ENCODE measurements at regions not wholly inside any gene's neighbourhood (a gene's known extent, or its start where the extent isn't known, plus 50 kb on each side); places are given as distances from the start of the nearest gene placed in this dataset.

DNA sequence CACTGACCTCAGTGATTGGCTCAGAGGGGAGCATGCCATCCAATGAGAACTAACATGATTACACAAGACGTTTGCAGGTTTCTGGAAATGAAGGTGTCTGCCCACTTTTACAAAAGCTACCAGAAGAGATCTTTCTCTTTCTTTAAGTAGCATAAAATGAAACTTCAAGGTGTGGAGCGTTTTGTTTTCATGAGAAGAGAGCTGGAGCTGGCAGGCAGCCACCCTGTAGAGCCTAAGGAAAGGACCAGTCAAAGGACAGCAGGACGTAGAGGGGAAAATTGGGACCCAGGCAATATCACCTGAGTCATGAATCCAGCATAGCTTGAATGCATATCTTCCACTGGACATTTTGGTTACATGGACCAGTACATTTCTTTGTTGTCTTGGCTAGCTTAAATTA lies 331.0 kb downstream of the EPHA4 start:
- DNase-seq: no peak
- no peak overlapping the region for H3K27ac Mint-ChIP-seq (ENCODE audit: unreplicated experiment)
- H3K36me3 Mint-ChIP-seq (ENCODE audit: unreplicated experiment): no peaks in the 10 kb centered on the region
- H3K27me3 Mint-ChIP-seq (ENCODE audit: unreplicated experiment): no peaks in the 10 kb centered on the region
- TF ChIP-seq, protein P1, sequence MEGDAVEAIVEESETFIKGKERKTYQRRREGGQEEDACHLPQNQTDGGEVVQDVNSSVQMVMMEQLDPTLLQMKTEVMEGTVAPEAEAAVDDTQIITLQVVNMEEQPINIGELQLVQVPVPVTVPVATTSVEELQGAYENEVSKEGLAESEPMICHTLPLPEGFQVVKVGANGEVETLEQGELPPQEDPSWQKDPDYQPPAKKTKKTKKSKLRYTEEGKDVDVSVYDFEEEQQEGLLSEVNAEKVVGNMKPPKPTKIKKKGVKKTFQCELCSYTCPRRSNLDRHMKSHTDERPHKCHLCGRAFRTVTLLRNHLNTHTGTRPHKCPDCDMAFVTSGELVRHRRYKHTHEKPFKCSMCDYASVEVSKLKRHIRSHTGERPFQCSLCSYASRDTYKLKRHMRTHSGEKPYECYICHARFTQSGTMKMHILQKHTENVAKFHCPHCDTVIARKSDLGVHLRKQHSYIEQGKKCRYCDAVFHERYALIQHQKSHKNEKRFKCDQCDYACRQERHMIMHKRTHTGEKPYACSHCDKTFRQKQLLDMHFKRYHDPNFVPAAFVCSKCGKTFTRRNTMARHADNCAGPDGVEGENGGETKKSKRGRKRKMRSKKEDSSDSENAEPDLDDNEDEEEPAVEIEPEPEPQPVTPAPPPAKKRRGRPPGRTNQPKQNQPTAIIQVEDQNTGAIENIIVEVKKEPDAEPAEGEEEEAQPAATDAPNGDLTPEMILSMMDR (IDR thresholded peaks at IDR 0.05; ENCODE audit: partially characterized antibody, unreplicated experiment): no peak
- no peaks in the 10 kb centered on the region for H3K9me3 Mint-ChIP-seq (ENCODE audit: unreplicated experiment)
- no peak overlapping the region for H3K4me3 Mint-ChIP-seq (ENCODE audit: unreplicated experiment)
- no peaks in the 10 kb centered on the region for H3K4me1 Mint-ChIP-seq (ENCODE audit: low read depth, unreplicated experiment)

DNA sequence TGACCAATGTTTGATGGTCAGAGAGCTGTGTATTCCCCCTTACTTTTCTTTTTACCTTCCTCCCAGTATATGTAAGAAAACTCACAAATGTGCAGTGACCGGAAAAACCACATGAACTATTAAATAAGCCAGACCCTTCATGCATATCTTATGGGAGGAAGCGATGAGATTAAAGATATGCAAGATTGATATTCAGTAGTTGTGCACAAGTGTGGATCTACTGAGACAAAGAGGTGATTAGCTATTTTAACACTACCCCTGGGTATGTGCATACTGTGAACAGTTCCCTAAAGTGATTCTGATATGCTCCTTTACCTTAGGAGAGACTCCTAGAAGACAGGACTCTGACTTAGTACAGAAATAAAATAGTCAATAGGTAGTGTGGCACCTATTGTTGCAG lies 328.3 kb downstream of the EPHA4 start:
- TF ChIP-seq, protein P1 (IDR thresholded peaks at IDR 0.05; ENCODE audit: partially characterized antibody, unreplicated experiment): no peak
- no peak for DNase-seq
- Mint-ChIP-seq H3K9me3 (ENCODE audit: unreplicated experiment) (no peaks in the 10 kb centered on the region), H3K4me1 (ENCODE audit: low read depth, unreplicated experiment) (no peaks in the 10 kb centered on the region), H3K4me3 (ENCODE audit: unreplicated experiment) (no peak overlapping the region), H3K36me3 (ENCODE audit: unreplicated experiment) (no peaks in the 10 kb centered on the region), H3K27me3 (ENCODE audit: unreplicated experiment) (no peaks in the 10 kb centered on the region), H3K27ac (ENCODE audit: unreplicated experiment) (no peak overlapping the region)

DNA sequence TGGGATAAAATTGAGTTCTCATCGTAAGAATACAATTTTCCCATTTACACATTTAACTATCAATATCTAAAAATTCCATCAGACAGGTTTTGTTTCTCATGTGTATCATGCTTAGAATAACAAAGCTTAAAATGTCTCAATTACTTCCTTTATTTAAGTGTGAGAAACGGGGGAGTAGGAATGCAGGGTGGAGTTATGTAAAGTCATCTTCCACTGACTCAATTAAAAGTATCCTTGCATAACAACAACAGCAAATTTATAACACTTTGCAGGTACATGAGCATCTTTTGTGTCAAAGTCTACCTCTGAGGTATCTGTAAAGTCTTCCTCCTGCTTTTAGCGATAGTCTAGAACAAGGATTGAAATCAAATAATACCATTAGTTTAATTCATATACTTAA lies 327.1 kb downstream of the EPHA4 start:
- DNase-seq: no peak
- Mint-ChIP-seq H3K4me3 (ENCODE audit: unreplicated experiment) (no peak overlapping the region), H3K27ac (ENCODE audit: unreplicated experiment) (no peak overlapping the region), H3K27me3 (ENCODE audit: unreplicated experiment) (no peaks in the 10 kb centered on the region), H3K9me3 (ENCODE audit: unreplicated experiment) (no peaks in the 10 kb centered on the region), H3K4me1 (ENCODE audit: low read depth, unreplicated experiment) (no peaks in the 10 kb centered on the region), H3K36me3 (ENCODE audit: unreplicated experiment) (no peaks in the 10 kb centered on the region)
- TF ChIP-seq, protein P1 (IDR thresholded peaks at IDR 0.05; ENCODE audit: partially characterized antibody, unreplicated experiment): no peak

GRCh38 chr2:221245772-221246171 lies 326.3 kb downstream of the EPHA4 start:
- Mint-ChIP-seq H3K9me3 (ENCODE audit: unreplicated experiment) (no peaks in the 10 kb centered on the region), H3K27me3 (ENCODE audit: unreplicated experiment) (peaks cover under 1% of the 10 kb centered on the region), H3K36me3 (ENCODE audit: unreplicated experiment) (no peaks in the 10 kb centered on the region), H3K4me3 (ENCODE audit: unreplicated experiment) (no peak overlapping the region), H3K4me1 (ENCODE audit: low read depth, unreplicated experiment) (no peaks in the 10 kb centered on the region), H3K27ac (ENCODE audit: unreplicated experiment) (no peak overlapping the region)
- TF ChIP-seq, protein P1 (IDR thresholded peaks at IDR 0.05; ENCODE audit: partially characterized antibody, unreplicated experiment): no peak
- no peak for DNase-seq

- peaks cover 3% of the 10 kb centered on the region for H3K27me3 Mint-ChIP-seq (ENCODE audit: unreplicated experiment)
- H3K4me1 Mint-ChIP-seq (ENCODE audit: low read depth, unreplicated experiment): peaks cover 4% of the 10 kb centered on the region
- peak; percentile 12 for DNase-seq
- no peak overlapping the region for H3K4me3 Mint-ChIP-seq (ENCODE audit: unreplicated experiment)
- H3K36me3 Mint-ChIP-seq (ENCODE audit: unreplicated experiment): no peaks in the 10 kb centered on the region
- no peak overlapping the region for H3K27ac Mint-ChIP-seq (ENCODE audit: unreplicated experiment)
- TF ChIP-seq, protein P1 (IDR thresholded peaks at IDR 0.05; ENCODE audit: partially characterized antibody, unreplicated experiment): no peak
- peaks cover 3% of the 10 kb centered on the region for H3K9me3 Mint-ChIP-seq (ENCODE audit: unreplicated experiment)
Measured at GRCh38 chr2:221254299-221254698, 317.8 kb downstream of the EPHA4 start.
